Pancreas (tissue), 10 donors: ENCODE measurements at regions not wholly inside any gene's neighbourhood (a gene's known extent, or its start where the extent isn't known, plus 50 kb on each side); places are given as distances from the start of the nearest gene placed in this dataset.
"Not testable (repeated sequence)": the region's sequence is repeated elsewhere in the genome, so short reads cannot be mapped to it uniquely, and the experiment has no call there.

Experiments used
- ATAC-seq, 4 donors: fragments of 200-7000 bp; cut with Tn5 transposase; one replicate each; pipeline versions ENCODE4 v1.8.0 to v1.9.1; 2020; ENCODE audit warnings: mild to moderate bottlenecking in 4 of 4, moderate library complexity in 4 of 4
- DNase-seq, 6 donors: peaks; one replicate each; pipeline ENCODE4 v3.0.0-alpha.2; 2020
- FAIRE-seq: peaks from 2 replicates; lab custom pipeline; 2012; peaks lifted over from hg19 to GRCh38; lab: Jason Lieb, UNC
- H3K27ac ChIP-seq, 4 donors: fragments of 200-600 bp; sonication (generic); 1 replicate in 3 of 4; 2 replicates in 1 of 4; pipeline versions ENCODE4 v1.5.0 to v1.8.0; 2020
- H3K27me3 ChIP-seq, 4 donors: fragments of 200-600 bp; one replicate each; pipeline ENCODE4 v1.8.0; 2021
- H3K36me3 ChIP-seq, 3 donors: fragments of 200-600 bp; sonication (generic) in 1 of 3; one replicate each; pipeline versions ENCODE4 v1.5.0 to v1.8.0; 2020 to 2021
- H3K4me1 ChIP-seq, 3 donors: fragments of 200-600 bp; one replicate each; pipeline ENCODE4 v1.8.0; 2021
- H3K4me3 ChIP-seq, 4 donors: fragments of 200-600 bp; sonication (generic) in 2 of 4; one replicate each; pipeline versions ENCODE4 v1.5.0 to v1.8.0; 2020 to 2021
- H3K9me3 ChIP-seq, 4 donors: fragments of 200-600 bp; one replicate each; pipeline ENCODE4 v1.8.0; 2021
- CTCF ChIP-seq, 4 donors: fragments of 200-600 bp; sonication (generic) in 3 of 4; IDR thresholded peaks; one replicate each; pipeline versions ENCODE4 v1.5.0 to v1.8.0; 2021; ENCODE audit warnings: antibody characterized with exemption in 4 of 4
- WGBS, 2 donors: extraction: QIAGEN DNeasy Blood & Tissue Kit; methylation state at CpG; one replicate each; pipeline ENCODE4 v1.1.7; 2013; 5-methylcytosine and 5-hydroxymethylcytosine counted together
- intact Hi-C, 3 donors: fragments of 100-400 bp; cut with DNase I; formaldehyde crosslinking; loops; one replicate each; pipeline versions ENCODE4 v1.11.1 to v1.14.2; 2022
- donor health status: healthy with polysubstance abuse.
- donor health status: DM: no; HTN: no; CAD: no; lungs with moderate emphysema.
- donor health status: DM: no; HTN: no; CAD: no.
- donor health status: control.
- donor health status: control.
- donor health status: Bipolar disorder and iron deficiency.
- donor health status: DM: yes; HTN: yes; CAD: no.
- donor health status: DM: no; HTN: no; CAD: no.
- donor health status: DM: no; HTN: no; CAD: no.
- donor health status: DM: yes; HTN: yes; CAD: no.

DNA sequence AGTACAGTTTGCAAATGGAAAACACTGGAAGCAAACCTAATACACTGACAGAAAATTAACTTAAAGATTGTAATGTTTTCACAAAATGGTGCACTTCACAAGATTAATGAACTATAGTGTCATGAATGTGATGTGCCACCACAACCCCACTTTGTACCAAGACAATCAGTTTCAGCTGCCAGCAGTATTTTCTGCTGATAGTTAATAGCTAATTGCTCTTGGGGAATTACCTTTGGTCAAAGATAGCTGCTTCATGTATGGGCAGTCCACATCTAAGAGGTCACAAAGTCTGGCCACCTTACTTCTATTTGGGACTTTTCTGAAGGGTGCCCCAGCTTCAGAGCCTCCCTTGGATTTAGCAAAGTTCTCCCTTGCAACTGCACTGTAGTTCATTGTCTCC lies 254.0 kb downstream of the CALCRL start:
- no peak for TF ChIP-seq CTCF (IDR thresholded peaks at IDR 0.05)
- Histone ChIP-seq H3K36me3 (no peaks in the 10 kb centered on the region), H3K27me3 (no peaks in the 10 kb centered on the region), H3K27ac (no peak overlapping the region), H3K4me1 (no peaks in the 10 kb centered on the region), H3K9me3 (no peaks in the 10 kb centered on the region), H3K4me3 (no peak overlapping the region)
- FAIRE-seq: no peak
- DNase-seq: no peak
- intact Hi-C loops: no loop called here
- no peak for ATAC-seq

DNA sequence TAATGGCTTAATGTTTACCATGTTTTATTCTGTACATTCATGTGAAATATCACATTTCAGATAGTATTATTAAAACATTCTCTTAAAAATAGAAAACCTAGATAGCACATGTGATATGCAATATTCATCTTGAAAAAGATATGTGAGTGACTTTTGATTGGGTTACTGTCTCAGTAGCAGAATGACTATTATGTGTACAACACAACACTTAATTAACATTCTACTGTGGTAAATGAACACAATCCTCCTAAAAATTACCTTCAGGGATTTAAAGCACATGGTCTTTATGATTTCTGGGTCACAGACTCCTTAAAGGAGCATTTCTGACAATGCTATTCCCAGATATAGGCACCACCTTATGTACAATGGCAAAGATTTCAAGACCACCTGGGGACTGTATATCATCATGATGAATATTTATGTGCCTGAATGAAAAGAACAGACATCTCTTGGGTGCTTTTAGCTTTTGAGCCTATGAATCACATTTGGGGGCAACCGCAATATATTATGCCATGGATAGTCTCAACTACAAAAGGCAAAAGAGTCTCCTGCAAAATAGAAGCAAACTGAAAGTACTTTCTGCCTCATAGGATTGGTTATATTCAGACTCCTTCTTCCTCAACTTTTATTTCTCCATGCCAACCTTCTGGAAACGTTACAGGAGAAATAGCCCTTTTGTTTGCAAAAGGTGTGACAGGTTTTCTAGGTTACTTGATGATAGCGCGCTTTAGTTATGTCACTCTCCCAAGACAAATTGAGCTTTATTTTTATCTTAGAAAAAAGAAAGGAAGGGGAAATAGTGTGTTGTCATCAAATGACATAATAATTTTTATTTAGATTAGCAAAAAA lies 259.0 kb downstream of the CALCRL start:
- Histone ChIP-seq H3K27me3 (no peaks in the 10 kb centered on the region), H3K4me1 (no peaks in the 10 kb centered on the region), H3K9me3 (no peaks in the 10 kb centered on the region), H3K27ac (no peak overlapping the region), H3K4me3 (no peak overlapping the region), H3K36me3 (no peaks in the 10 kb centered on the region)
- FAIRE-seq: no peak
- DNase-seq: no peak
- TF ChIP-seq CTCF (IDR thresholded peaks at IDR 0.05): no peak
- WGBS, 2 donors: 49 to 50% methylated on average over 4 of the region's 4 CpGs
- intact Hi-C loops: no loop called here
- no peak for ATAC-seq

- TF ChIP-seq CTCF (IDR thresholded peaks at IDR 0.05): no peak
- no peak overlapping the region for H3K27ac ChIP-seq
- intact Hi-C loops: no loop called here
- no peak for ATAC-seq
- H3K4me1 ChIP-seq: no peaks in the 10 kb centered on the region
- H3K36me3 ChIP-seq: no peaks in the 10 kb centered on the region
- no peaks in the 10 kb centered on the region for H3K27me3 ChIP-seq
- no peak for FAIRE-seq
- no peaks in the 10 kb centered on the region for H3K9me3 ChIP-seq
- H3K4me3 ChIP-seq: no peak overlapping the region
- DNase-seq: no peak
These were observed 260.5 kb downstream of the CALCRL start for GRCh38 chr2:187187519-187187918.

GRCh38 chr2:187180529-187180928 lies 267.5 kb downstream of the CALCRL start:
- no peaks in the 10 kb centered on the region for H3K9me3 ChIP-seq
- H3K27me3 ChIP-seq: no peaks in the 10 kb centered on the region
- 71 to 85% methylated on average over 3 of the region's 3 CpGs for WGBS, 2 donors
- no peak overlapping the region for H3K27ac ChIP-seq
- ATAC-seq (no peak), DNase-seq (no peak), FAIRE-seq (no peak)
- H3K36me3 ChIP-seq: no peaks in the 10 kb centered on the region
- H3K4me3 ChIP-seq: no peak overlapping the region
- no peak for TF ChIP-seq CTCF (IDR thresholded peaks at IDR 0.05)
- intact Hi-C loops: no loop called here
- H3K4me1 ChIP-seq: no peaks in the 10 kb centered on the region

DNA sequence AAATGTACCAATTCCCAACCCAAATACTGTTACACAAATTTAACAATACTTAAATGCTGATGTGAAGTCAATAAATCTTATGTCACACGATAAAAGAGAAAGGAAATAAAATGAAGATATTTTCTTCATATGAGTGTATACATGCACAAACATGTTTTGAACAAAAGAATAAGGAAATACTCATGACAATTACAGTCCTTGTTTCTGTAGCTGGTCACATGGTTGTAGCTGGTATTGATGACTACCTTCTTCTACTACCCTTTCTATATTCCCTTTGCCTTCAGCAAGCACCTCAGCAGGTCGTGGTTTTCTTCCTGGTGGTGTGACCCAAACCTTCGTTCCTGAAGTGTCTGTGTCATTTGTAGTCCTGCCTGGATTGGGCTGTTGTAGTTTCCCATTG lies 269.2 kb downstream of the CALCRL start:
- ATAC-seq, intact Hi-C loops, H3K27me3 ChIP-seq, H3K27ac ChIP-seq, DNase-seq, H3K4me3 ChIP-seq, H3K9me3 ChIP-seq, H3K4me1 ChIP-seq, FAIRE-seq, H3K36me3 ChIP-seq: not testable (repeated sequence)
- WGBS, 2 donors: 44 to 65% methylated on average over 3 of the region's 3 CpGs
